Osteoblast (primary cell): ENCODE measurements at regions not wholly inside any gene's neighbourhood (a gene's known extent, or its start where the extent isn't known, plus 50 kb on each side); places are given as distances from the start of the nearest gene placed in this dataset.

Experiments used
- DNase-seq: peaks from one replicate; pipeline ENCODE4 v3.0.0; 2011; ENCODE audit warnings: low spot score, mixed read lengths; ENCODE audit not compliant: insufficient read length; ENCODE audit errors: missing footprints
- H2AFZ ChIP-seq: 2 replicates; pipeline ENCODE4 v1.6.0; 2011; ENCODE audit warnings: mild to moderate bottlenecking, low read length
- H3K27ac ChIP-seq: 2 replicates; pipeline ENCODE4 v1.5.1; 2011; ENCODE audit warnings: mild to moderate bottlenecking, low read depth, low read length, moderate library complexity
- H3K27me3 ChIP-seq: 2 replicates; pipeline ENCODE4 v1.6.0; 2012; ENCODE audit warnings: mild to moderate bottlenecking, control low read depth, inconsistent platforms, low read length, moderate library complexity; ENCODE audit not compliant: insufficient read depth
- H3K36me3 ChIP-seq: 2 replicates; pipeline ENCODE4 v1.5.1; 2011; ENCODE audit warnings: mild to moderate bottlenecking, low read length, control low read depth, moderate library complexity; ENCODE audit not compliant: insufficient read depth
- H3K4me1 ChIP-seq: 2 replicates; pipeline ENCODE4 v1.5.1; 2011; ENCODE audit warnings: mild to moderate bottlenecking, low read length, control low read depth, moderate library complexity; ENCODE audit not compliant: insufficient read depth
- H3K4me2 ChIP-seq: 2 replicates; pipeline ENCODE4 v1.6.0; 2011; ENCODE audit warnings: mild to moderate bottlenecking, low read length; ENCODE audit not compliant: insufficient read depth
- H3K4me3 ChIP-seq: fragments of 200-600 bp; sonication (generic); 3 replicates; pipeline ENCODE4 v1.5.1; 2012; ENCODE audit warnings: mild to moderate bottlenecking, low read length, inconsistent platforms; ENCODE audit not compliant: insufficient read depth
- H3K79me2 ChIP-seq: 2 replicates; pipeline ENCODE4 v1.6.0; 2012; ENCODE audit warnings: mild to moderate bottlenecking, low read length, control low read depth, inconsistent platforms; ENCODE audit not compliant: insufficient read depth
- H3K9me3 ChIP-seq: 2 replicates; pipeline ENCODE4 v1.5.1; 2011; ENCODE audit warnings: low read depth, low read length, control low read depth
- H4K20me1 ChIP-seq: 2 replicates; pipeline ENCODE4 v1.6.0; 2012; ENCODE audit warnings: mild to moderate bottlenecking, low read length, control low read depth; ENCODE audit not compliant: insufficient read depth
- TF ChIP-seq, protein P1 (sequence below): IDR thresholded peaks from 2 replicates; pipeline ENCODE4 v1.5.1; 2011; ENCODE audit warnings: mild to moderate bottlenecking, low read depth, low read length, moderate library complexity; ENCODE audit errors: extremely low read depth

DNA sequence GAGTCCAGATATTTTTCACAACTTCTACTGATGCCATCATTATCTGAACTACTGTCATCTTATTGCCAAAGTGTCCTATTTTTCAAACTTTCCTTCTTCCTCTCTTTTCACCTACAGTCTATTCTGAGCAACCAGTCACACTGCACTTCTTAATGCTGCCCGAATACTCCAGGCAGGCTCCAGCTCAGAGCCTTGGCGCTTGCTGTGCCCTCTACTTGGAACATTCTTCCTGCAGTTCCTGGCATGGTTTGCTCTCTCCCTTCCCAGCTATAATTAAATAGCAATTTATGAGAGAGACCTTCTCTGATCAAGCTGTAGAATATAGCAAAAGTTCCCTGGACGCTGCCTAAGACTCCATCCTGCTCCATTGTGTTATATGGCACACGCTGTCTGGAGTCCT lies 831.6 kb downstream of the QKI start:
- Histone ChIP-seq H3K27me3 (no peaks in the 10 kb centered on the region), H3K79me2 (no peaks in the 10 kb centered on the region), H3K4me3 (no peak overlapping the region), H3K36me3 (no peaks in the 10 kb centered on the region), H4K20me1 (no peaks in the 10 kb centered on the region), H3K27ac (no peak overlapping the region), H3K4me1 (no peaks in the 10 kb centered on the region), H3K9me3 (no peaks in the 10 kb centered on the region), H3K4me2 (no peak overlapping the region), H2AFZ (no peak overlapping the region)
- TF ChIP-seq, protein P1, sequence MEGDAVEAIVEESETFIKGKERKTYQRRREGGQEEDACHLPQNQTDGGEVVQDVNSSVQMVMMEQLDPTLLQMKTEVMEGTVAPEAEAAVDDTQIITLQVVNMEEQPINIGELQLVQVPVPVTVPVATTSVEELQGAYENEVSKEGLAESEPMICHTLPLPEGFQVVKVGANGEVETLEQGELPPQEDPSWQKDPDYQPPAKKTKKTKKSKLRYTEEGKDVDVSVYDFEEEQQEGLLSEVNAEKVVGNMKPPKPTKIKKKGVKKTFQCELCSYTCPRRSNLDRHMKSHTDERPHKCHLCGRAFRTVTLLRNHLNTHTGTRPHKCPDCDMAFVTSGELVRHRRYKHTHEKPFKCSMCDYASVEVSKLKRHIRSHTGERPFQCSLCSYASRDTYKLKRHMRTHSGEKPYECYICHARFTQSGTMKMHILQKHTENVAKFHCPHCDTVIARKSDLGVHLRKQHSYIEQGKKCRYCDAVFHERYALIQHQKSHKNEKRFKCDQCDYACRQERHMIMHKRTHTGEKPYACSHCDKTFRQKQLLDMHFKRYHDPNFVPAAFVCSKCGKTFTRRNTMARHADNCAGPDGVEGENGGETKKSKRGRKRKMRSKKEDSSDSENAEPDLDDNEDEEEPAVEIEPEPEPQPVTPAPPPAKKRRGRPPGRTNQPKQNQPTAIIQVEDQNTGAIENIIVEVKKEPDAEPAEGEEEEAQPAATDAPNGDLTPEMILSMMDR, result no peak
- DNase-seq, result no peak

DNA sequence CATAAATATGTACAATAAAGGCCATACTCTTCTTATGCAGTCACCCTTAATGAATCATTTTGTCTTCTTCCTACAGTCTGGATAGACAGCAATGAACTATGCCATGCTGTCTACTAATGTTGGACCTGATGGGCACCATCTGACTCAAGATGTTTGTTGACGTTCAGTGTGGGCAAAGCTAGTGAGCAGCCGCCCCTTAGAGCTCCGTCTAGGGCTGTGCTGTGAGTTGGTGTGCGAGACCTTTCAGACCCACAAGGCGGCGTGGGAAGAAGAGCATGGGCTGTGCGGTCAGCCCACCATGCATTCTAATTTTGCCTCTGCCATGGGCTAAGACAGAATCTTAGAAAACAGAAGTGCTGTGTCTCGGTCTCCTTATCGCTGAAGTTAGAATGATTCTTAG lies 829.4 kb downstream of the QKI start:
- no peak for DNase-seq
- Histone ChIP-seq H3K4me2 (no peak overlapping the region), H3K36me3 (no peaks in the 10 kb centered on the region), H3K79me2 (no peaks in the 10 kb centered on the region), H3K4me1 (no peaks in the 10 kb centered on the region), H3K9me3 (no peaks in the 10 kb centered on the region), H3K27ac (no peak overlapping the region), H3K4me3 (no peak overlapping the region), H2AFZ (no peak overlapping the region), H3K27me3 (no peaks in the 10 kb centered on the region), H4K20me1 (no peaks in the 10 kb centered on the region)
- TF ChIP-seq, protein P1, result no peak

GRCh38 chr6:164243012-164243610 lies 828.6 kb downstream of the QKI start:
- Histone ChIP-seq H3K36me3 (no peaks in the 10 kb centered on the region), H3K4me3 (no peak overlapping the region), H4K20me1 (no peaks in the 10 kb centered on the region), H3K79me2 (no peaks in the 10 kb centered on the region), H3K27ac (no peak overlapping the region), H3K27me3 (no peaks in the 10 kb centered on the region), H3K4me1 (no peaks in the 10 kb centered on the region), H2AFZ (no peak overlapping the region), H3K9me3 (no peaks in the 10 kb centered on the region), H3K4me2 (no peak overlapping the region)
- no peak for DNase-seq
- TF ChIP-seq, protein P1, result no peak

DNA sequence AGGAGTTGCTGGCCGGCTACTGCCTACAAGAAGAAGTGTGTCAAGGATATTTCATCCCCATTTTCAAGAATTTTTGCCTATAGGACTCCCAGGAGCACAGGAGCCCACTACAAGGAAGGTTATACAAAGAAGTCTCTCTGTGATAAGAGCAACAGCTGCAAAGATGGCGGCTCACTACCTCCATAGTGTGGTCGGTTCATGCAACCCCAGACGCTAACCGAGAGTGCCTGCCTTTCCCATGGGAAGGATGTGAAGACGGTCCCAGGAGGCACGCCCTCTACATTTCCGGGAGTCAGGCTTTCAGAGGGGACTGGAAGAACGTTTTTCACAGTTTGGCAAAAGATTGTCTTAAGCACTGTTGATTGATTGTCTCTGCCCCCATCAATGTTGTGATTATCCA lies 816.3 kb downstream of the QKI start:
- Histone ChIP-seq H3K36me3 (no peaks in the 10 kb centered on the region), H3K4me2 (no peak overlapping the region), H3K9me3 (peaks cover 4% of the 10 kb centered on the region), H3K27me3 (no peaks in the 10 kb centered on the region), H3K4me3 (no peak overlapping the region), H2AFZ (no peak overlapping the region), H3K27ac (no peak overlapping the region), H4K20me1 (no peaks in the 10 kb centered on the region), H3K4me1 (no peaks in the 10 kb centered on the region), H3K79me2 (no peaks in the 10 kb centered on the region)
- TF ChIP-seq, protein P1, result no peak
- DNase-seq, result no peak
